NCI-H2227 (cell line): ENCODE measurements at regions not wholly inside any gene's neighbourhood (a gene's known extent, or its start where the extent isn't known, plus 50 kb on each side); places are given as distances from the start of the nearest gene placed in this dataset.

Experiments
- DNase-seq: peaks from one replicate; lab custom pipeline; 2025; ENCODE audit not compliant: unreplicated experiment; lab: John Stamatoyannopoulos, UW

DNA sequence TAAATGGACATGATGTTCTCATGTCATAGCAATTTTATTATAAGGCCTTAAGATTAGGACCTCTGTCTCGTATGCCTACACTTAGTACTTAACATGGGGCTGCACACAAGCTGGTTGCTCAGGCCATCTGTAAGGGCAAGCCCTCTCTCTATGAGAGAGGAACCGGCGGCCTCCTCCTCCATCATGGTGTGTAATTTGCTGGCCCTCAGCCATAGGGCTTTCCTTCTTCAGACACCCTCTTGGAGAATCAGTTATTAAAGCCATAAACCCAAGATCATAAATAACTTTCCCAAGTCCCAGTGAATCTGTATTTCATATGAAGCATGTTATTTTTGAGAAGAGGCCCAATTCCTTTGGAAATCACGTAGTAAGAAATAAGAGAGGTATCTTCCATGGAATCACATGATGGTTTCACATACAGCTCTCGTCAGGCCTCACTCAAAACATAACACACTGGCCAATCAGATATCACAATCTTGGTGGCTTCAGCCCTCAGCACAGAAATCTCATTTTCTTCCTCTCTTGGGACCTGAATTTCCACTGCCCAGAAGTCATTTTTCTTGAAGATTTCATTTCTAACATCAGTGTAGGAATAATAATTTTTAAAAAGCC is 92.6 kb downstream of the RDH14 start:
- DNase-seq = no peak

- no peak for DNase-seq
Observed at GRCh38 chr2:18465979-18466378, 94.5 kb downstream of the RDH14 start.

- no peak for DNase-seq
Observed at GRCh38 chr2:18464913-18465312, 95.5 kb downstream of the RDH14 start.

GRCh38 chr2:18456026-18456425 is 104.4 kb downstream of the RDH14 start:
- DNase-seq = no peak

GRCh38 chr2:18455236-18455862 is 105.1 kb downstream of the RDH14 start:
- DNase-seq = no peak

- no peak for DNase-seq
Observed at GRCh38 chr2:18454692-18455235, 105.7 kb downstream of the RDH14 start.

DNA sequence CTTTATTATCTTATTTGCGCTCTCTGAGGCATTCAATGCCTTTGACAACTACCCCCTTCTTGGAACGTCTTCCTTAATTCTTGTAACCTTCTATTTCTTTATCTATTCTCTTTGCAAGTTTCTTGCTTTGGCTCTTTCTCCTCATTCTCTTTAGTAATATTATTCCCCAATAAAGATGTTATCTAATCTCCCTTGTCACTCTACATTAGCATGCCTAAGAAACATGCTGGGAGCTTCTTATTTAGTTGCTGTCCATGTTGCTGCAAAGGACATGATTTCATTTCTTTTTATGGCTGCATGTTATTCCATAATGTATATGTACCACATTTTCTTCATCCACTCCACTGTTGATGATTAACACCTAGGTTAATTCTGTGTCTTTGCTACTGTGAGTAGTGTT is 113.7 kb downstream of the RDH14 start:
- no peak for DNase-seq

- DNase-seq = no peak
Observed at GRCh38 chr2:18445433-18446320, 114.8 kb downstream of the RDH14 start.

DNA sequence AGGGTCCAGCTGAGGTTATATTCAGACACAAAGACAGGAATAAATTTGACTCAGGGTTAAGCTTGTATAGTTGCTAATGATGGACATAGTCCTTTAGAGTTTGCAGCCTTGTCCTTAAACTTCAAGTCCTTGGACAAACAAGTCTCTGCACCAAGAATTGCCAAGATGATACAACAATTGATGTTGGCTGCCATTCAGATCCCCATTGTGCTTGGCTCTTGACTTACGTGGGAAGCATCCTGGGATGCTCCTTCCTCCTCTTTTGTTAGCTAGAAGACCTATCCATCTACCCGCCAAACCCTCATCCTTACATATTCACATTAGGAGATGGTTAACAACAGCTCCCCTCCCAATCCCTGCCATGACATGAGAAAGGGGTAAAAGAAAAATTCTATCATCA is 115.6 kb downstream of the RDH14 start:
- DNase-seq = no peak

DNA sequence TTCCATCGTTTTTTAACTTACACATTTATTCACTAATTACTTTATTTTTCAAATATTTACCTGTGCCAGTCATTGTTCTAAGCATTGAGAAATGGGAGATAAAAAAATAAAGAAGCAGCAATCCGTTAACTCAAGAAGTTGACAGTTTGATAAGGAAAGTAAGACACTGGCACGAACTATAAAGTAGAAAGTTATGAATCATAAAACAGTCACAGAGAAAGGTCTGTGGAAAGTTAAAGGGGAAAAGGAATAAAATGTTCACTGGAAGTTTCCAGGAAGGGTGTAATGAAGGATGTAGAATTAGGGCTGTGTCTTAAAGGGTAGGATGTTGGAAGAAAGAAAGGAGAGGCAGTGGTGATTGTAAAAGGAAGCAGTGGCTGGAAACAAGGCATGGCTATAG is 118.9 kb downstream of the RDH14 start:
- DNase-seq = no peak

DNA sequence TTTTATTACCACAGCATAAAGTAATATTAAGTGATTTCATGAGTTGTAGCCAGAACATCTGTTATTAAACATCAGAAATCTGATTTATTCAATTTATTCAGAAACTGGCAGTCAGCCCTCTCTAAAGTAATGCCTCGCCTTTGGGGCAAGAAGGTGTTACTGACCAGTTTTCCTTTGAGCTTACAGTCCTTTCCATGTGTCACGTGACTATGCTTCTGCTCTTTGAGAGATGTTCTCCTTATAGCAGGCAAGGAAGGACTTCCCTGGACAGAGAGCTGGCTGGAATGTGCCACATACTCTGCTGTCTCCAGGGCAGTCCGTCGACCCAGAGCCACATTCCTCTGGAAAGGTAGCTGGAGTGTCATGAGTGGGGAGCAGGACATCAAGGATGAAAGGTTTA is 119.7 kb downstream of the RDH14 start:
- no peak for DNase-seq

GRCh38 chr2:18440141-18440661 is 120.3 kb downstream of the RDH14 start:
- no peak for DNase-seq

DNA sequence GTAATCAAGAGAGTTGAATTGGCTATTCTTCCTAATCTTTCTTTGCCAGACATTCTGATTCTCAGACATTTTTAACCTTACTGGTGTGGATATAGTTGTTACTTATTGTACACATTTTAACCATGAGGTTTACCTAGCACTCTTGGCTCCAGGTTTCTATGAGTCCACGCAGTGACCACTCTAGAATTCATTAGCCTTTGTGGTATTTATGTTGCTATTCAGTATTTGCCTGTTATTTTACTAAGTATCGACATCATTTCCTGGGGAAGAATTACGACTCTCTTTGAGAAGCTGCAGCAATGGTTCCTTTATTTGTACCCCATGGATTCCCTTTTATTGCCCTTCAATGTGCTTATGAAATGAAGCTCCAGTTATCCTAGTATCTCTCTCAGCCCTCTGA is 120.7 kb downstream of the RDH14 start:
- no peak for DNase-seq

DNA sequence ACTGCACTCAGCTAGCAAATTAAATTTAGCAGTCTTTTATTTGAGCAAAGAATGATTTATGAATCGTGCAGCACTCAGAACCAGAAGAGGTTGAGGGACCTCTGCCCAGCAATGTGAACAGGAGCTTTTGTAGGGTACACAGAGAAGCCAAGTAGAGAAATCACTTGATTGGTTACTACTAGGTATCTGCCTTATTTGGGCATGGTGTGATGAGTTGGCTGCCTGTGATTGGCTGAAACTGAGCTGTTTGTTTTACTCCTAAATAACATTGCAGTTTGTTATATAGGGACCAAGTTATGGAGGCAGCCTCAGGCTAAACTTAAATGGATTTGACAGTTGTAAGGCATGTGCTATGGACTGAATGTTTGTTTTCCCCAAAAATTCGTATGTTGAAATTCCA is 122.5 kb downstream of the RDH14 start:
- DNase-seq = no peak

DNA sequence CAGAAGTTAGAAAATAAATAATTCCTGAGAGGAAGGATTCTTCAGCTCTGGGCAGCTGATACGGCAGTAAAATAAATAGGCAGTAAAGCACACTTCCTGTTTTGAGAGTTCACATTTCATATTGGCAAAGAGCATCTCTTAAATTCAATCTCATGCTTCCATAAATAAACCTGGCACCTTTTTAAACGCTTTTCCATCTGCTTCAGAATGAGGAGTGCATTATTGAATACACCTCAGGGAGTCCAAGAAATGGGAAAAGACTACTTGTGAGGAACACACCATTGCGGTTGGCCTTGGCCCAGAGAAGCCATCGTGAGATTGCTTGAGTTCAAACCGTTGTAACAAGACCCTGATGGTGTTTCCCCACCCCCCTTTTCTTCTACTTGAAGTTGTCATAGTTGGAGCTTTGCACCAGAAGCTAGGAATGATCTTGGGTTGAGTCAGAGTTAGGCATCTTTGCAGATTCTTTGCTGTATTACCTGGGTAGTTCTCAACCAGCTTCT is 123.9 kb downstream of the RDH14 start:
- DNase-seq = no peak

- DNase-seq = peak; percentile 25
Observed at GRCh38 chr2:18435426-18436037, 124.9 kb downstream of the RDH14 start.

GRCh38 chr2:18433872-18434271 is 126.6 kb downstream of the RDH14 start:
- no peak for DNase-seq

- DNase-seq = no peak
Observed at GRCh38 chr2:18432999-18433398, 127.5 kb downstream of the RDH14 start.

DNA sequence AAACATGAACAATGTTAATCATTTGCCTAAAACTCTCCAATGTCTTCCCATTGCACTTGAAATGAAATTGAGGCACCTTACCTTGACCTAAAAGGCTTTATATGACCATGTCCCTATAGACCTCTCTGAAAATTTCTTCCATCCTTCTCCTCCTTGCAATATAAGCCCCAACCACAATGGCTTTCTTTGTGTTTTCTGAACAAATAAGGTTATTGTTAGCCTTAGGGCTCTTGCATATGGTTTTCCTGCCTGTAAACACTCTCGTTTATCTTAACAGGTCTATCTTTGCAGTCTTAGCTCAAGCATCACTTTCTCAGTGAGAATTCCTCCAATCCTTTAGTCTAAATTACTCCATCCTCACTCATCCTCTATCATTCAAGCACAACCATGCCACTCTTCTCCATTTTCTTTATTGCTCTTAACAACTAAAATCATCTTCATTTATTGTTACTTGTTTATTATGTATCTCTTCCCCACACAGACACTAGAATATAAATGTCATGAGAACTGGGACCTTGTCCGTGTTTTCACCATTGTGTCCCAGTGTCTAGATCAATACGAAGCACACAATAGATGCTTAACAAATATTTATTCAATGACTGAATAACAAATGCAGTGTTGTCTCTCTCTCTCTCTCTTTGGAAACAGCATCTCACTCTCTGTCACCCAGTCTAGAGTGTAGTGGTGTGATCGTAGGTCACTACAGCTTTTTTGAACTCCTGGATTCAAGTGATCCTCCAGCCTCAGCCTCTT is 129.3 kb downstream of the RDH14 start:
- no peak for DNase-seq

GRCh38 chr2:18428516-18428915 is 131.9 kb downstream of the RDH14 start:
- no peak for DNase-seq
